GM19395 (cell line): ENCODE measurements at regions not wholly inside any gene's neighbourhood (a gene's known extent, or its start where the extent isn't known, plus 50 kb on each side); places are given as distances from the start of the nearest gene placed in this dataset.
"Not testable (repeated sequence)": the region's sequence is repeated elsewhere in the genome, so short reads cannot be mapped to it uniquely, and the experiment has no call there.

ENCODE experiments used
- ATAC-seq: cut with Tn5 transposase; IDR thresholded peaks from one replicate; pipeline ENCODE4 v1.9.1; 2021; ENCODE audit warnings: mild to moderate bottlenecking, moderate library complexity; ENCODE audit not compliant: unreplicated experiment

- ATAC-seq: no peak
Observed at GRCh38 chr15:62316413-62317060, 151.5 kb upstream of the C2CD4B start.

- no peak for ATAC-seq
Observed at GRCh38 chr15:62320259-62320658, 155.2 kb upstream of the C2CD4B start.

- ATAC-seq: no peak
Observed at GRCh38 chr15:62323353-62323890, 158.3 kb upstream of the C2CD4B start.

- ATAC-seq: no peak
Observed at GRCh38 chr15:62324382-62324781, 159.3 kb upstream of the C2CD4B start.

GRCh38 chr15:62325597-62325996 is 160.5 kb upstream of the C2CD4B start:
- ATAC-seq: no peak

- no peak for ATAC-seq
Observed at GRCh38 chr15:62326460-62327011, 161.5 kb upstream of the C2CD4B start.

GRCh38 chr15:62327406-62327805 is 162.3 kb upstream of the C2CD4B start:
- no peak for ATAC-seq

GRCh38 chr15:62332472-62332871 is 167.4 kb upstream of the C2CD4B start:
- not testable (repeated sequence) for ATAC-seq

- ATAC-seq: no peak
Observed at GRCh38 chr15:62334536-62334935, 169.5 kb upstream of the C2CD4B start.

- no peak for ATAC-seq
Observed at GRCh38 chr15:62337934-62338333, 172.8 kb upstream of the C2CD4B start.

GRCh38 chr15:62338497-62338896 is 173.4 kb upstream of the C2CD4B start:
- no peak for ATAC-seq

- ATAC-seq: no peak
Observed at GRCh38 chr15:62342959-62343358, 177.9 kb upstream of the C2CD4B start.

- ATAC-seq: no peak
Observed at GRCh38 chr15:62343397-62343796, 178.3 kb upstream of the C2CD4B start.

- no peak for ATAC-seq
Observed at GRCh38 chr15:62344806-62345539, 179.9 kb upstream of the C2CD4B start.

- ATAC-seq: no peak
Observed at GRCh38 chr15:62346168-62346567, 181.1 kb upstream of the C2CD4B start.

GRCh38 chr15:62348118-62348517 is 183.0 kb upstream of the C2CD4B start:
- no peak for ATAC-seq

GRCh38 chr15:62348623-62349022 is 183.5 kb upstream of the C2CD4B start:
- no peak for ATAC-seq

GRCh38 chr15:62352817-62353216 is 187.7 kb upstream of the C2CD4B start:
- ATAC-seq: no peak

GRCh38 chr15:62357431-62357830 is 192.3 kb upstream of the C2CD4B start:
- no peak for ATAC-seq

GRCh38 chr15:62359416-62359815 is 194.3 kb upstream of the C2CD4B start:
- no peak for ATAC-seq

- no peak for ATAC-seq
Observed at GRCh38 chr15:62360332-62361097, 195.4 kb upstream of the C2CD4B start.
